ENCODE measurements at regions not wholly inside any gene's neighbourhood (a gene's known extent, or its start where the extent isn't known, plus 50 kb on each side); places are given as distances from the start of the nearest gene placed in this dataset.
A peak's percentile ranks its signal among the peaks of the same experiment; 100 is the strongest.

DNA sequence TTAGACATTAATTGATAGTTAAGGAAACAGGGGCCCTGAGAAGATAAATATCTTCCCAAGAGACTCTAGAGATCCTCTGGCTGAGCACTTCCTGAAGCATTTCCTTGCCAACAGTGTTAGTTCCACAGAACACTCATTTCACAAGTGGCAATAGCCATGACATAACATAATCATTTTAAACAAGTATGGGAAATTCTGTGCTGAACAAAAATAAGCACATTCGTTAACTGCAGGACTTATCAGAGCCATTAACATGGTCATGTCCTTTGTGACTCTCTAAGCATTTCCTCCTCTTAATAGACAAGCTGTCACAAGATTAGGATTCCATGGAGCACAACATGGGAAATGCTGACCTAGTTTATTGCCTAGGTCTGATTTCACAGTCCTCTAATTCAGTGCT, 184.9 kb downstream of the SNX18 start:
- intact Hi-C loops (cut with DNase I) = no loop called here
- TF ChIP-seq, protein P1, sequence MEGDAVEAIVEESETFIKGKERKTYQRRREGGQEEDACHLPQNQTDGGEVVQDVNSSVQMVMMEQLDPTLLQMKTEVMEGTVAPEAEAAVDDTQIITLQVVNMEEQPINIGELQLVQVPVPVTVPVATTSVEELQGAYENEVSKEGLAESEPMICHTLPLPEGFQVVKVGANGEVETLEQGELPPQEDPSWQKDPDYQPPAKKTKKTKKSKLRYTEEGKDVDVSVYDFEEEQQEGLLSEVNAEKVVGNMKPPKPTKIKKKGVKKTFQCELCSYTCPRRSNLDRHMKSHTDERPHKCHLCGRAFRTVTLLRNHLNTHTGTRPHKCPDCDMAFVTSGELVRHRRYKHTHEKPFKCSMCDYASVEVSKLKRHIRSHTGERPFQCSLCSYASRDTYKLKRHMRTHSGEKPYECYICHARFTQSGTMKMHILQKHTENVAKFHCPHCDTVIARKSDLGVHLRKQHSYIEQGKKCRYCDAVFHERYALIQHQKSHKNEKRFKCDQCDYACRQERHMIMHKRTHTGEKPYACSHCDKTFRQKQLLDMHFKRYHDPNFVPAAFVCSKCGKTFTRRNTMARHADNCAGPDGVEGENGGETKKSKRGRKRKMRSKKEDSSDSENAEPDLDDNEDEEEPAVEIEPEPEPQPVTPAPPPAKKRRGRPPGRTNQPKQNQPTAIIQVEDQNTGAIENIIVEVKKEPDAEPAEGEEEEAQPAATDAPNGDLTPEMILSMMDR (IDR thresholded peaks at IDR 0.05) = no peak
- Histone ChIP-seq H3K4me3 (no peak overlapping the region), H3K9me3 (no peaks in the 10 kb centered on the region), H3K27me3 (no peaks in the 10 kb centered on the region), H3K4me1 (peaks cover 0 to 3% (median 0%) of the 10 kb centered on the region in 3 donors), H3K27ac (no peak overlapping the region), H3K36me3 (no peaks in the 10 kb centered on the region)
- DNase-seq (no peak), FAIRE-seq (no peak), ATAC-seq (peak in 1 of 4 donors; percentile 17)
- WGBS, 2 donors = 67 to 75% methylated on average over 1 of the region's 1 CpG

DNA sequence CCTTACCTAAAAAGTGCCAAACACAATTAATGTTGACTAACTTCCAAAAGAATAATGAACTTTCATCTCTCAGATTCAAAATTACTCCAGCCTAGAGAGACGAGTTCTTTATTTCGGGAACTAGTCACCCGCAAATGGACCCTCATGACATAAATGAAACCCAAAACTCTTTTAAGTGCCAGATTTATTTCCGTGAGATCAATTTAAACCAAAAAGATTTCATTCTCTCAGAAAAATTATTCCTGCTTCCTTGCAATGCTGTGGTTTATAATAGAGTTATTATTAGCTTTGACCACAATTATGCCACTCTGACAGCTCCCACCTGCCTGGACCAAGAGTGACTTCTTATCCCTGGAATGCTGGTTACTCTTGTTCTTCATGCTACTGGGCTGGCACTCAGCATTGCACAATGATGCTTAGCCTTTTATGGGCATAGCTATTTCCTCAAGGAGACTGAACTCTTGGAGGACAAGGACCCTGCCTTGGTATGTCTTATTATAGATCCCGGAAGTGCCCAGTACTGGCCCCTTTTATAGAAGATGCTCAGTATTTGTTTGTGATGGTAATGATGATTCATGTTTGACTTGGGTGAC, 183.5 kb downstream of the SNX18 start:
- TF ChIP-seq, protein P1 (IDR thresholded peaks at IDR 0.05) = no peak
- ATAC-seq = peak in 3 of 4 donors; percentile 75 to 84 (median 82)
- no peak overlapping the region for H3K27ac ChIP-seq
- no peak for FAIRE-seq
- H3K27me3 ChIP-seq = no peaks in the 10 kb centered on the region
- peak in 2 of 6 donors; percentile 9 to 18 for DNase-seq
- no peak overlapping the region for H3K4me3 ChIP-seq
- 71 to 74% methylated on average over 5 of the region's 5 CpGs for WGBS, 2 donors
- no peaks in the 10 kb centered on the region for H3K9me3 ChIP-seq
- intact Hi-C loops (cut with DNase I) = no loop called here
- no peaks in the 10 kb centered on the region for H3K36me3 ChIP-seq
- H3K4me1 ChIP-seq = peaks cover 0 to 3% (median 0%) of the 10 kb centered on the region in 3 donors

DNA sequence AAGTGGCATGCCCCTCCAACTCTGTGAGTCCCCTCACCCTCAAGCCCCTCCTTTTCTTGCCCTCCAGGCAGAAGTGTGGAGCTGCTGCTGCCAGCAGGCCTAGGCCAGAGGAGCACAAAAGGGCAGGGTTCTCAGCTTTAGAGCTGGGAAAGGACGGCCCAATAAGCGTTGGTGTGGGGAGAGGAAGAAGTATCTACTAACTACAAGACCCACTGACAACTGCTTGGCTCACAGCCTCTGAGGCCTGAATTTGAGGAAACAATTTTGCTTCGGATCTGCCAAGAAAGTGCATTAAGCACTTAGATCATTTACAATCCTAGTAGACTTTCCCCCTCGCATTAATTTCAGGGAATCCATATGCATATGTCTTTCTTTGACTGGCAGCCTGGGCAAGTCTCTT, 179.4 kb downstream of the SNX18 start:
- no peak for DNase-seq
- peak in 1 of 4 donors; percentile 38 for ATAC-seq
- no peak overlapping the region for H3K27ac ChIP-seq
- H3K27me3 ChIP-seq = no peaks in the 10 kb centered on the region
- H3K36me3 ChIP-seq = no peaks in the 10 kb centered on the region
- no peaks in the 10 kb centered on the region for H3K9me3 ChIP-seq
- WGBS, 2 donors = 59 to 65% methylated on average over 4 of the region's 4 CpGs
- TF ChIP-seq, protein P1 (IDR thresholded peaks at IDR 0.05) = no peak
- intact Hi-C loops (cut with DNase I) = no loop called here
- no peak for FAIRE-seq
- no peak overlapping the region for H3K4me3 ChIP-seq
- no peaks in the 10 kb centered on the region for H3K4me1 ChIP-seq

DNA sequence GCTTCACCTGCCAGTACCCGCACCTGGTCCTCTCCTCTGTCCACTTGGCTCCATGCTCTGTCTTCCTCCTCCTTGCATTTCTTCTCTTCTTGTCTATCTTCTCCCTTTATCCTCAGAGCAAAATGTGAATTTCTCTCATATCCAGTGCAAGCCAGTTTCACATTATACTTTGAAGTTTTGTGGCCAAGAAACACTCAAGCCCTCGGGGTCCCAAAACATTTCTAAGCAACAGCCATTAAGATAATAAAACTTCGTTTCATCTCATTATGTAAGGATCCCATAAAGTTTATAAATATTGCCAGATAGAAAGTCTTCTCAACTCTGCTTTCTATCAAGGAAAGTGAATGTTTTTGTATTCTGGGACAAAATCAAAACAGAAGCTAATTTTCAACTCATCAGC, 178.8 kb downstream of the SNX18 start:
- ATAC-seq (no peak), DNase-seq (no peak), FAIRE-seq (no peak)
- Histone ChIP-seq H3K36me3 (no peaks in the 10 kb centered on the region), H3K4me3 (no peak overlapping the region), H3K27ac (no peak overlapping the region), H3K27me3 (no peaks in the 10 kb centered on the region), H3K4me1 (no peaks in the 10 kb centered on the region), H3K9me3 (no peaks in the 10 kb centered on the region)
- WGBS, 2 donors = 62 to 78% methylated on average over 3 of the region's 3 CpGs
- TF ChIP-seq, protein P1 (IDR thresholded peaks at IDR 0.05) = no peak
- intact Hi-C loops (cut with DNase I) = no loop called here

DNA sequence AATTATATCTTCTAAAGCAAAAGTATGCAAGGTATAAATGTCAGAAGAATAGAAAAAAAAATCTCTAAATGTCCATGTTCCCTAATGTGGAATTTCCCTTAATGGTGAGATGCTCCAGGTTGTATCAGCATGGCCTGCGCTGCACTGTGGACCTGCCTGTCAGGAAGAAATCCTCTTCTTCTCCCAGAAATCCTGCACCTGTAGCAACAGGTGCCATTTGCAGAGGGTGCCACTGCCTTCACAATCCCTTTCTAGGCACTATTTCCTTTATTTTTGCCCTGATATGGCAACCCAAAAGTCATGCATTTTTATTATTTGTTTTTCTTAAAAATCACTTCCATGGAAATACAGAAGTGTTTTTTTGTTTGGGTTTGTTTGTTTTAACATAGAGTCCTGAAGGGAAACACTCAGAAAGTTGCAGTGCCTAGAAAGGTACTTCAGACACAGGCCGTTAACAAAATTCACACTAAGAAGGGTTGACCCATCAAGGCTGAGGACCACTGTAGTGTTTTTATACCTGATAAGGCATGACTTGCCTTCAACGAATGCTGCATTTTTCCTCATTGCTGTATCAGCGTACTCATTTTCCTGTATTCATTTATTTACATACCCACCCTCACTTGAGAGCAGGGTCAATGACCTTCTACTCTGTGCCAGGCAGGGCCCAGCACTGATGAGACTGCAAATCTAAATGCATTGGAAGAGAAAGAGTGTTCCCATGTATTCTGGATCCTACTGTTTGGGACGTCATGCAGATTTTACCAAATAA, 177.8 kb downstream of the SNX18 start:
- DNase-seq (no peak), ATAC-seq (peak in 2 of 4 donors; percentile 20 to 42), FAIRE-seq (no peak)
- H3K27me3 ChIP-seq = no peaks in the 10 kb centered on the region
- H3K9me3 ChIP-seq = no peaks in the 10 kb centered on the region
- TF ChIP-seq, protein P1 (IDR thresholded peaks at IDR 0.05) = no peak
- no peak overlapping the region for H3K4me3 ChIP-seq
- WGBS, 2 donors = 59 to 67% methylated on average over 5 of the region's 5 CpGs
- no peak overlapping the region for H3K27ac ChIP-seq
- no peaks in the 10 kb centered on the region for H3K4me1 ChIP-seq
- intact Hi-C loops (cut with DNase I) = no loop called here
- H3K36me3 ChIP-seq = no peaks in the 10 kb centered on the region

All from pancreas (tissue), 10 donors.